H9 (cell line): ENCODE measurements at regions not wholly inside any gene's neighbourhood (a gene's known extent, or its start where the extent isn't known, plus 50 kb on each side); places are given as distances from the start of the nearest gene placed in this dataset.

ENCODE experiments used
- DNase-seq: peaks from one replicate; pipeline ENCODE4 v3.0.0-alpha.2; 2017
- H2AFZ ChIP-seq: one replicate; pipeline ENCODE4 v1.6.1; 2013; ENCODE audit warnings: mild to moderate bottlenecking, low read length, control low read depth, moderate library complexity
- H2AK5ac ChIP-seq: 2 replicates; pipeline ENCODE4 v1.6.1; 2013; ENCODE audit warnings: low read length, control low read depth, mixed read lengths; ENCODE audit not compliant: insufficient read length
- H2BK120ac ChIP-seq: one replicate; pipeline ENCODE4 v1.6.1; 2013; ENCODE audit warnings: low read depth, mild to moderate bottlenecking, low read length, control low read depth, inconsistent platforms; ENCODE audit not compliant: poor library complexity, severe bottlenecking
- H2BK12ac ChIP-seq: 2 replicates; pipeline ENCODE4 v1.6.1; 2013; ENCODE audit warnings: low read length, control low read depth, mixed read lengths, low read depth; ENCODE audit not compliant: insufficient read length
- H2BK15ac ChIP-seq: 2 replicates; pipeline ENCODE4 v1.6.1; 2013; ENCODE audit warnings: low read depth, low read length, control low read depth
- H2BK20ac ChIP-seq: one replicate; pipeline ENCODE4 v1.6.1; 2013; ENCODE audit warnings: low read depth, mild to moderate bottlenecking, low read length, control low read depth, inconsistent platforms; ENCODE audit not compliant: poor library complexity, severe bottlenecking
- H2BK5ac ChIP-seq: 2 replicates; pipeline ENCODE4 v1.6.1; 2013; ENCODE audit warnings: low read length, control low read depth, mixed read lengths; ENCODE audit not compliant: insufficient read length
- H3K14ac ChIP-seq: 2 replicates; pipeline ENCODE4 v1.6.1; 2013; ENCODE audit warnings: low read length, control low read depth; ENCODE audit not compliant: insufficient read depth
- H3K18ac ChIP-seq: 2 replicates; pipeline ENCODE4 v1.6.1; 2013; ENCODE audit warnings: low read depth, mild to moderate bottlenecking, mixed read lengths, low read length, control low read depth; ENCODE audit not compliant: insufficient read length
- H3K23ac ChIP-seq: 2 replicates; pipeline ENCODE4 v1.6.1; 2013; ENCODE audit warnings: low read length, control low read depth, mixed read lengths, low read depth; ENCODE audit not compliant: insufficient read length
- H3K23me2 ChIP-seq: 2 replicates; pipeline ENCODE4 v1.6.1; 2013; ENCODE audit warnings: low read depth, mild to moderate bottlenecking, mixed read lengths, low read length, control low read depth; ENCODE audit not compliant: insufficient read length, poor library complexity, severe bottlenecking
- H3K27ac ChIP-seq: 2 replicates; pipeline ENCODE4 v1.5.1; 2013; ENCODE audit warnings: low read length, control low read depth, mixed read lengths, low read depth; ENCODE audit not compliant: insufficient read length
- H3K27me3 ChIP-seq: 2 replicates; pipeline ENCODE4 v1.6.1; 2013; ENCODE audit warnings: low read length, control low read depth, inconsistent platforms; ENCODE audit not compliant: insufficient read depth
- H3K4ac ChIP-seq: 2 replicates; pipeline ENCODE4 v1.6.1; 2013; ENCODE audit warnings: low read depth, mild to moderate bottlenecking, control low read depth, inconsistent platforms, low read length, moderate library complexity
- H3K4me1 ChIP-seq: 2 replicates; pipeline ENCODE4 v1.6.1; 2013; ENCODE audit warnings: low read length, control low read depth, inconsistent platforms; ENCODE audit not compliant: insufficient read depth
- H3K4me2 ChIP-seq: 2 replicates; pipeline ENCODE4 v1.6.1; 2013; ENCODE audit warnings: low read length, control low read depth, mixed read lengths; ENCODE audit not compliant: insufficient read length, insufficient read depth
- H3K56ac ChIP-seq: 2 replicates; pipeline ENCODE4 v1.6.1; 2013; ENCODE audit warnings: low read depth, mild to moderate bottlenecking, mixed read lengths, low read length, control low read depth; ENCODE audit not compliant: insufficient read length
- H3K79me1 ChIP-seq: 2 replicates; pipeline ENCODE4 v1.6.1; 2013; ENCODE audit warnings: low read depth, mild to moderate bottlenecking, moderate library complexity, low read length, control low read depth, inconsistent platforms; ENCODE audit not compliant: insufficient read depth, poor library complexity, severe bottlenecking
- H3K79me2 ChIP-seq: 2 replicates; pipeline ENCODE4 v1.6.1; 2013; ENCODE audit warnings: low read length, control low read depth, inconsistent platforms; ENCODE audit not compliant: insufficient read depth
- H3K9ac ChIP-seq: 2 replicates; pipeline ENCODE4 v1.6.1; 2013; ENCODE audit warnings: low read length, control low read depth, mixed read lengths; ENCODE audit not compliant: insufficient read length; ENCODE audit errors: extremely low read depth
- H3K9me3 ChIP-seq: one replicate; pipeline ENCODE4 v1.6.1; 2013; ENCODE audit warnings: low read depth, low read length, inconsistent platforms; ENCODE audit not compliant: control insufficient read depth
- H3T11ph ChIP-seq: one replicate; pipeline ENCODE4 v1.6.1; 2013; ENCODE audit warnings: mild to moderate bottlenecking, low read length, control low read depth, inconsistent platforms
- H4K20me1 ChIP-seq: one replicate; pipeline ENCODE4 v1.6.1; 2013; ENCODE audit not compliant: control insufficient read depth, insufficient read length, insufficient read depth
- H4K5ac ChIP-seq: 2 replicates; pipeline ENCODE4 v1.6.1; 2013; ENCODE audit warnings: low read depth, mild to moderate bottlenecking, mixed read lengths, low read length, control low read depth; ENCODE audit not compliant: insufficient read length
- H4K8ac ChIP-seq: replicated peaks from 2 replicates; pipeline ENCODE4 v1.6.1; 2013; ENCODE audit warnings: low read length, control low read depth, mixed read lengths, low read depth; ENCODE audit not compliant: insufficient read length
- H4K91ac ChIP-seq: 2 replicates; pipeline ENCODE4 v1.6.1; 2013; ENCODE audit warnings: low read depth, mild to moderate bottlenecking, moderate library complexity, mixed read lengths, low read length, control low read depth; ENCODE audit not compliant: insufficient read length
- H3K27ac Mint-ChIP-seq, 3 experiments: 2 replicates in 2 of 3; 3 replicates in 1 of 3; pipeline ENCODE4 v1.8.0; 2020 to 2021; ENCODE audit warnings: mixed read lengths in 3 of 3, mild to moderate bottlenecking in 1 of 3, moderate library complexity in 1 of 3
- H3K27me3 Mint-ChIP-seq: 2 replicates; pipeline ENCODE4 v1.8.0; 2021; ENCODE audit warnings: low read depth, mild to moderate bottlenecking, moderate library complexity, mixed read lengths
- H3K36me3 Mint-ChIP-seq, 3 experiments: 2 replicates in 2 of 3; 3 replicates in 1 of 3; pipeline ENCODE4 v1.8.0; 2020 to 2021; ENCODE audit warnings: low read depth in 3 of 3, mixed read lengths in 3 of 3; ENCODE audit not compliant: insufficient read depth in 1 of 3
- H3K4me1 Mint-ChIP-seq, 2 experiments: 2 replicates each; pipeline ENCODE4 v1.8.0; 2020; ENCODE audit warnings: mixed read lengths in 2 of 2
- H3K4me3 Mint-ChIP-seq, 2 experiments: 2 replicates in 1 of 2; 3 replicates in 1 of 2; pipeline ENCODE4 v1.8.0; 2020 to 2021; ENCODE audit warnings: mild to moderate bottlenecking in 2 of 2, mixed read lengths in 2 of 2, moderate library complexity in 1 of 2
- H3K9me3 Mint-ChIP-seq, 2 experiments: 2 replicates in 1 of 2; 3 replicates in 1 of 2; pipeline ENCODE4 v1.8.0; 2020; ENCODE audit warnings: mild to moderate bottlenecking in 2 of 2, mixed read lengths in 2 of 2, moderate library complexity in 1 of 2
- CTCF ChIP-seq: fragments of 200-600 bp; sonication (generic); conservative IDR thresholded peaks from 3 replicates; pipeline ENCODE4 v1.8.0; 2021; ENCODE audit warnings: antibody characterized with exemption, mild to moderate bottlenecking
- WGBS: extraction: QIAGEN DNeasy Blood & Tissue Kit; methylation state at CpG from one replicate; pipeline ENCODE4 v1.1.7; 2013; ENCODE audit warnings: missing lambda C conversion rate, low lambda C conversion rate, mixed read lengths; ENCODE audit not compliant: insufficient read length; ENCODE audit errors: extremely low coverage; 5-methylcytosine and 5-hydroxymethylcytosine counted together

DNA sequence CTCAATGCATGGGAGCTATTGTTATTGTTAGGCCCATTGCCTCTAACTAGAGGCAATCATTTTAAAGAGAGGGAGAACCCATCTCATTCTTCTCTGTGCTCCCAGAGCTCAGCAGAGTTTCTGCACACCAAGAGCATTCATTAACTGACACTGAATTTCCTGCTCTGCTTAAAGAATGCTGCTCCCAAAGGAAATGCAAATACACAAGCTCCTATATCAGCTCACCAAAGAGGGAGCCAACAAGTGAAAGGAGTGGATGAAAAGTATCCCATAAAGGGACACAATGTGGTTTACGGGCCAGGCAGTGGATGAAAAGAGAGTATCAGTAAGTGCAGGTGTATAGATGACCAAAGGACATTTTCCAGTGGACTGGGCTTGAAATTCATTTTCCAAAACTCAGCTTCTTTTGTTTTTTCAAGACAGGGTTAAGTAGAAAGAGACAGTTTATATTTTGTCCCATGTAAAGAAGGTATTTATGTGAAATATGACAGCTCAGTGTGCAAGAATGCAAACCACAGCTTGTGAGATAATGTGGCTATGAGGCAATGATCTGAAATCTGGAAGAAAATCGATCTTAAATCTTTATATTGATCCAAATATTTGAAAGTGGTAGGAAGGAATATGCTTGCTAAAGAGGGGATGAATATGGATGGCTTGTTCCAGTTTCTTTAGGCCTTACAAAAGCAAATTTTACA, 207.7 kb upstream of the CAMK1G start:
- Histone ChIP-seq H2BK12ac (no peak overlapping the region), H3K4ac (no peak overlapping the region), H3K27me3 (no peaks in the 10 kb centered on the region), H3K23ac (no peak overlapping the region), H2BK120ac (no peak overlapping the region), H3K9ac (no peak overlapping the region), H2BK5ac (no peak overlapping the region), H3K23me2 (no peaks in the 10 kb centered on the region), H3K27ac (peak overlapping the region; percentile 51), H2AK5ac (no peak overlapping the region), H2BK20ac (no peak overlapping the region), H4K5ac (no peak overlapping the region), H3K79me2 (no peaks in the 10 kb centered on the region), H3K9me3 (no peaks in the 10 kb centered on the region), H4K8ac (no peak overlapping the region), H4K91ac (no peak overlapping the region), H3K4me2 (peak overlapping the region; percentile 18), H3K4me1 (peaks cover 8% of the 10 kb centered on the region), H2AFZ (no peak overlapping the region), H3K56ac (no peak overlapping the region), H2BK15ac (no peak overlapping the region), H4K20me1 (no peaks in the 10 kb centered on the region), H3K18ac (no peak overlapping the region), H3K79me1 (no peaks in the 10 kb centered on the region), H3T11ph (no peak overlapping the region), H3K14ac (no peak overlapping the region)
- H3K4me3 Mint-ChIP-seq: no peak overlapping the region
- H3K36me3 Mint-ChIP-seq: no peaks in the 10 kb centered on the region
- no peaks in the 10 kb centered on the region for H3K9me3 Mint-ChIP-seq
- no peak for TF ChIP-seq CTCF
- no peak for DNase-seq
- peaks cover 35 to 52% of the 10 kb centered on the region in 2 experiments for H3K4me1 Mint-ChIP-seq
- WGBS: no CpG with 5 or more reads among the region's 2 CpGs
- H3K27me3 Mint-ChIP-seq: no peaks in the 10 kb centered on the region
- H3K27ac Mint-ChIP-seq: peak overlapping the region; percentile 21 to 82 (median 46); a peak in 5 of 7 replicates
